ENCODE measurements at regions not wholly inside any gene's neighbourhood (a gene's known extent, or its start where the extent isn't known, plus 50 kb on each side); places are given as distances from the start of the nearest gene placed in this dataset.

DNA sequence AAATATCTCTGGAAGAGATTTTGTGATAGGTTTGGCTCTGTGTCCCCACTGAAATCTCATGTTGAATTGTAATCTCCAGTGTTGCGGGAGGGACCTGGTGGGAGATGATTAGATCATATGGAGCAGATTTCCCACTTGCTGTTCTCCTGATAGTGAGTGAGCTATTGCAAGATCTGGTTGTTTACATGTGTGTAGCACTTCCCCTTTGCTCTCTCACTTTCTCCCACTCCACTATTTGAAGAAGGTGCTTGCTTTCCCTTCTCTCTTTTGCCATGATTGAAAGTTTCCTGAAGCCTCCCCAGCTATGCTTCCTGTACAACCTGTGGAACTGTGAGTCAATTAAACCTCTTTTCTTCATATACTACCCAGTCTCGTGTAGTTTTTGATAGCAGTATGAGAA lies 97.0 kb upstream of the FN1 start:
- Histone ChIP-seq H3K9me3 (ENCODE audit: control insufficient read depth in 4 of 4, low read length in 3 of 4) (no peaks in the 10 kb centered on the region), H3K27me3 (ENCODE audit: control insufficient read depth in 4 of 4, insufficient read depth in 4 of 4, low read length in 3 of 4) (no peaks in the 10 kb centered on the region), H3K4me3 (ENCODE audit: low read depth in 1 of 3, low read length in 3 of 3) (no peak overlapping the region), H3K9ac (ENCODE audit: low read depth in 1 of 2, low read length in 2 of 2) (no peak overlapping the region), H3K27ac (ENCODE audit: low read depth in 1 of 2, low read length in 2 of 2) (no peak overlapping the region), H3K4me1 (ENCODE audit: control insufficient read depth in 4 of 4, insufficient read depth in 4 of 4, low read length in 3 of 4) (no peaks in the 10 kb centered on the region), H3K36me3 (ENCODE audit: control insufficient read depth in 4 of 4, insufficient read depth in 3 of 4, low read depth in 1 of 4, low read length in 3 of 4) (no peaks in the 10 kb centered on the region)
- TF ChIP-seq FOXA2 (IDR thresholded peaks at IDR 0.05) (no peak), SP1 (IDR thresholded peaks at IDR 0.05) (no peak), TAF1 (conservative IDR thresholded peaks at IDR 0.05) (no peak), RAD21 (IDR thresholded peaks at IDR 0.05) (no peak)
- TF ChIP-seq, protein P1, sequence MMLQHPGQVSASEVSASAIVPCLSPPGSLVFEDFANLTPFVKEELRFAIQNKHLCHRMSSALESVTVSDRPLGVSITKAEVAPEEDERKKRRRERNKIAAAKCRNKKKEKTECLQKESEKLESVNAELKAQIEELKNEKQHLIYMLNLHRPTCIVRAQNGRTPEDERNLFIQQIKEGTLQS (IDR thresholded peaks at IDR 0.05): no peak
- WGBS: 85% methylated on average over 2 of the region's 2 CpGs
- DNase-seq (ENCODE audit: low spot score): no peak

DNA sequence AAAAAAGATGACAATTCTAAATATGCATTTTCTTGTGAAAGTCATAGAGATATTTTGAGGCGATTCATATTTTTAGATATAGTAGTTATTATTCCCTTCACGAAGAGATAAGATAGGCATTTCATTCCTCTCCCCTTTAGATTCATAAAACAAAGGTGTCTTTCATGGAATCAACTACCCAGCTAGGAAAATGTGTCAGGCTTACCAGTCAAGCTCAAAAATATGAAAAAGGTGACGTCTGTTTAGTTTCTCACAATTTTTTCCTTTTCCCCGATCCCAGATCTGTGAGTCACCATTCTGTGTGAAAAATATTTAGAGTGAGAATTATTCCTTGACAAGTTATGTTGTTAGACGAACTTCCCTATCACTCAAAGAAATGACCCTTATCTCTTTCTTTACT lies 95.4 kb upstream of the FN1 start:
- no peak for TF ChIP-seq RAD21 (IDR thresholded peaks at IDR 0.05)
- no peak for TF ChIP-seq NR2F2 (IDR thresholded peaks at IDR 0.05)
- H3K4me1 ChIP-seq (ENCODE audit: control insufficient read depth in 4 of 4, insufficient read depth in 4 of 4, low read length in 3 of 4): no peaks in the 10 kb centered on the region
- no peak for DNase-seq (ENCODE audit: low spot score)
- no peaks in the 10 kb centered on the region for H3K9me3 ChIP-seq (ENCODE audit: control insufficient read depth in 4 of 4, low read length in 3 of 4)
- no peaks in the 10 kb centered on the region for H3K27me3 ChIP-seq (ENCODE audit: control insufficient read depth in 4 of 4, insufficient read depth in 4 of 4, low read length in 3 of 4)
- H3K27ac ChIP-seq (ENCODE audit: low read depth in 1 of 2, low read length in 2 of 2): no peak overlapping the region
- no peaks in the 10 kb centered on the region for H3K36me3 ChIP-seq (ENCODE audit: control insufficient read depth in 4 of 4, insufficient read depth in 3 of 4, low read depth in 1 of 4, low read length in 3 of 4)
- WGBS: 76% methylated on average over 5 of the region's 5 CpGs
- H3K4me3 ChIP-seq (ENCODE audit: low read depth in 1 of 3, low read length in 3 of 3): no peak overlapping the region
- no peak overlapping the region for H3K9ac ChIP-seq (ENCODE audit: low read depth in 1 of 2, low read length in 2 of 2)

DNA sequence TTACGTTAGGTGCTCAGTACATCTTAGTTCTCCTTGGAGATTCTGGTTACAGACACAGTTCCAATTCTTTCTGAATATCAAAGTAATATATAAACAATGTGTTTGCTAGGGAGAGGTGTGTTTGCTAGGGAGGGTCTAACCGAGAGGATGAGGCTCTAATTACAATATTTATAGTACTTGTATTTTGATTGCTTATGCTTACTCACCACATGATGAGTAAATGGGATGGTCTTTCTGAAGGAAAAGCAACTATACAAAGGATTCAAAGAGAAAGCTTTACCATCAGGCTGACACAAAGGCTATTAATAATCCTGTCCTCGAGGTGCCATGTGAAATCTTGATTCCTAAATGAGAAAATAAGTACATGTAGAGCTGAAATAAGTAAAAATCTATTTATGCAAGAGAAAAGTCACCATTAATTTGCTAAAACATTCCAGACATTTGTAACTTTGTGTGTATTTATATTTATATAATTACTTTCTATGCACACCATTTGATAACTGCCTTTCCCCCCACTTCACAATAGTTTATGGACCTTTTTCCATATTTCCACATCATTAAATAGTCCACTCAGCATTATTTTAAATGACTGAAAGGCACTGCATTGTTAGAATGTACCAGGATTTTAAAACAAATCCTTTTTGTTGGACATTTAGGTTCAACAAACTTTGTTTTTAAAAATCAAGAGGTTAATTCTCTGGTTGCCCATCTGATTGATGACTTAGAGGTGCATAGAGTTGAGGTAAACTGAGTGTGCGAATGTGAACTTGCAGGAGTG lies 94.5 kb upstream of the FN1 start:
- TF ChIP-seq NR2F2 (IDR thresholded peaks at IDR 0.05): no peak
- no peak for TF ChIP-seq YY1 (IDR thresholded peaks at IDR 0.05)
- TF ChIP-seq, protein P2, sequence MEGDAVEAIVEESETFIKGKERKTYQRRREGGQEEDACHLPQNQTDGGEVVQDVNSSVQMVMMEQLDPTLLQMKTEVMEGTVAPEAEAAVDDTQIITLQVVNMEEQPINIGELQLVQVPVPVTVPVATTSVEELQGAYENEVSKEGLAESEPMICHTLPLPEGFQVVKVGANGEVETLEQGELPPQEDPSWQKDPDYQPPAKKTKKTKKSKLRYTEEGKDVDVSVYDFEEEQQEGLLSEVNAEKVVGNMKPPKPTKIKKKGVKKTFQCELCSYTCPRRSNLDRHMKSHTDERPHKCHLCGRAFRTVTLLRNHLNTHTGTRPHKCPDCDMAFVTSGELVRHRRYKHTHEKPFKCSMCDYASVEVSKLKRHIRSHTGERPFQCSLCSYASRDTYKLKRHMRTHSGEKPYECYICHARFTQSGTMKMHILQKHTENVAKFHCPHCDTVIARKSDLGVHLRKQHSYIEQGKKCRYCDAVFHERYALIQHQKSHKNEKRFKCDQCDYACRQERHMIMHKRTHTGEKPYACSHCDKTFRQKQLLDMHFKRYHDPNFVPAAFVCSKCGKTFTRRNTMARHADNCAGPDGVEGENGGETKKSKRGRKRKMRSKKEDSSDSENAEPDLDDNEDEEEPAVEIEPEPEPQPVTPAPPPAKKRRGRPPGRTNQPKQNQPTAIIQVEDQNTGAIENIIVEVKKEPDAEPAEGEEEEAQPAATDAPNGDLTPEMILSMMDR (IDR thresholded peaks at IDR 0.05; ENCODE audit: low read depth, low read length, missing input control): no peak
- TF ChIP-seq FOXA2 (IDR thresholded peaks at IDR 0.05): no peak
- TF ChIP-seq, protein P3, sequence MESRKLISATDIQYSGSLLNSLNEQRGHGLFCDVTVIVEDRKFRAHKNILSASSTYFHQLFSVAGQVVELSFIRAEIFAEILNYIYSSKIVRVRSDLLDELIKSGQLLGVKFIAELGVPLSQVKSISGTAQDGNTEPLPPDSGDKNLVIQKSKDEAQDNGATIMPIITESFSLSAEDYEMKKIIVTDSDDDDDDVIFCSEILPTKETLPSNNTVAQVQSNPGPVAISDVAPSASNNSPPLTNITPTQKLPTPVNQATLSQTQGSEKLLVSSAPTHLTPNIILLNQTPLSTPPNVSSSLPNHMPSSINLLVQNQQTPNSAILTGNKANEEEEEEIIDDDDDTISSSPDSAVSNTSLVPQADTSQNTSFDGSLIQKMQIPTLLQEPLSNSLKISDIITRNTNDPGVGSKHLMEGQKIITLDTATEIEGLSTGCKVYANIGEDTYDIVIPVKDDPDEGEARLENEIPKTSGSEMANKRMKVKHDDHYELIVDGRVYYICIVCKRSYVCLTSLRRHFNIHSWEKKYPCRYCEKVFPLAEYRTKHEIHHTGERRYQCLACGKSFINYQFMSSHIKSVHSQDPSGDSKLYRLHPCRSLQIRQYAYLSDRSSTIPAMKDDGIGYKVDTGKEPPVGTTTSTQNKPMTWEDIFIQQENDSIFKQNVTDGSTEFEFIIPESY (IDR thresholded peaks at IDR 0.05): no peak
- TF ChIP-seq, protein P4, sequence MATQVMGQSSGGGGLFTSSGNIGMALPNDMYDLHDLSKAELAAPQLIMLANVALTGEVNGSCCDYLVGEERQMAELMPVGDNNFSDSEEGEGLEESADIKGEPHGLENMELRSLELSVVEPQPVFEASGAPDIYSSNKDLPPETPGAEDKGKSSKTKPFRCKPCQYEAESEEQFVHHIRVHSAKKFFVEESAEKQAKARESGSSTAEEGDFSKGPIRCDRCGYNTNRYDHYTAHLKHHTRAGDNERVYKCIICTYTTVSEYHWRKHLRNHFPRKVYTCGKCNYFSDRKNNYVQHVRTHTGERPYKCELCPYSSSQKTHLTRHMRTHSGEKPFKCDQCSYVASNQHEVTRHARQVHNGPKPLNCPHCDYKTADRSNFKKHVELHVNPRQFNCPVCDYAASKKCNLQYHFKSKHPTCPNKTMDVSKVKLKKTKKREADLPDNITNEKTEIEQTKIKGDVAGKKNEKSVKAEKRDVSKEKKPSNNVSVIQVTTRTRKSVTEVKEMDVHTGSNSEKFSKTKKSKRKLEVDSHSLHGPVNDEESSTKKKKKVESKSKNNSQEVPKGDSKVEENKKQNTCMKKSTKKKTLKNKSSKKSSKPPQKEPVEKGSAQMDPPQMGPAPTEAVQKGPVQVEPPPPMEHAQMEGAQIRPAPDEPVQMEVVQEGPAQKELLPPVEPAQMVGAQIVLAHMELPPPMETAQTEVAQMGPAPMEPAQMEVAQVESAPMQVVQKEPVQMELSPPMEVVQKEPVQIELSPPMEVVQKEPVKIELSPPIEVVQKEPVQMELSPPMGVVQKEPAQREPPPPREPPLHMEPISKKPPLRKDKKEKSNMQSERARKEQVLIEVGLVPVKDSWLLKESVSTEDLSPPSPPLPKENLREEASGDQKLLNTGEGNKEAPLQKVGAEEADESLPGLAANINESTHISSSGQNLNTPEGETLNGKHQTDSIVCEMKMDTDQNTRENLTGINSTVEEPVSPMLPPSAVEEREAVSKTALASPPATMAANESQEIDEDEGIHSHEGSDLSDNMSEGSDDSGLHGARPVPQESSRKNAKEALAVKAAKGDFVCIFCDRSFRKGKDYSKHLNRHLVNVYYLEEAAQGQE (IDR thresholded peaks at IDR 0.05): no peak
- no peak for TF ChIP-seq TAF1 (conservative IDR thresholded peaks at IDR 0.05)
- TF ChIP-seq EGR1 (IDR thresholded peaks at IDR 0.05; ENCODE audit: low read depth in 2 of 2): no peak
- TF ChIP-seq RAD21 (IDR thresholded peaks at IDR 0.05): no peak
- TF ChIP-seq, protein P5, sequence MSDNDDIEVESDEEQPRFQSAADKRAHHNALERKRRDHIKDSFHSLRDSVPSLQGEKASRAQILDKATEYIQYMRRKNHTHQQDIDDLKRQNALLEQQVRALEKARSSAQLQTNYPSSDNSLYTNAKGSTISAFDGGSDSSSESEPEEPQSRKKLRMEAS (IDR thresholded peaks at IDR 0.05): no peak
- TF ChIP-seq RXRA (IDR thresholded peaks at IDR 0.05): no peak
- no peak for TF ChIP-seq FOXA1 (IDR thresholded peaks at IDR 0.05)
- no peak for TF ChIP-seq JUND (IDR thresholded peaks at IDR 0.05)
- Histone ChIP-seq H3K9me3 (ENCODE audit: control insufficient read depth in 4 of 4, low read length in 3 of 4) (no peaks in the 10 kb centered on the region), H3K36me3 (ENCODE audit: control insufficient read depth in 4 of 4, insufficient read depth in 3 of 4, low read depth in 1 of 4, low read length in 3 of 4) (no peaks in the 10 kb centered on the region), H3K4me3 (ENCODE audit: low read depth in 1 of 3, low read length in 3 of 3) (no peak overlapping the region), H3K27me3 (ENCODE audit: control insufficient read depth in 4 of 4, insufficient read depth in 4 of 4, low read length in 3 of 4) (no peaks in the 10 kb centered on the region), H3K4me1 (ENCODE audit: control insufficient read depth in 4 of 4, insufficient read depth in 4 of 4, low read length in 3 of 4) (no peaks in the 10 kb centered on the region), H3K27ac (ENCODE audit: low read depth in 1 of 2, low read length in 2 of 2) (no peak overlapping the region), H3K9ac (ENCODE audit: low read depth in 1 of 2, low read length in 2 of 2) (no peak overlapping the region)
- DNase-seq (ENCODE audit: low spot score): no peak
- WGBS: 89% methylated on average over 4 of the region's 4 CpGs

Data from liver (tissue), 8 donors.